Tibial artery (tissue), 4 donors: ENCODE measurements at regions not wholly inside any gene's neighbourhood (a gene's known extent, or its start where the extent isn't known, plus 50 kb on each side); places are given as distances from the start of the nearest gene placed in this dataset.

ENCODE experiments used
- DNase-seq, 2 donors: peaks; one replicate each; pipeline ENCODE4 v3.0.0-alpha.2; 2019
- H3K27ac ChIP-seq, 2 donors: fragments of 200-600 bp; sonication (generic) in 1 of 2; 1 replicate in 1 of 2; 2 replicates in 1 of 2; pipeline ENCODE4 v1.5.1; 2018 to 2019; ENCODE audit warnings: mild to moderate bottlenecking in 1 of 2
- H3K27me3 ChIP-seq, 2 donors: fragments of 200-600 bp; sonication (generic) in 1 of 2; one replicate each; pipeline versions ENCODE4 v1.5.1 to v1.6.0; 2016 to 2019
- H3K36me3 ChIP-seq, 3 donors: fragments of 200-600 bp; sonication (generic) in 2 of 3; one replicate each; pipeline ENCODE4 v1.5.1; 2016 to 2019; ENCODE audit warnings: mild to moderate bottlenecking in 2 of 3
- H3K4me1 ChIP-seq, 4 donors: fragments of 200-600 bp; sonication (generic) in 2 of 4; 1 replicate in 3 of 4; 2 replicates in 1 of 4; pipeline ENCODE4 v1.5.1; 2016 to 2019
- H3K4me3 ChIP-seq, 2 donors: fragments of 200-600 bp; sonication (generic) in 1 of 2; 1 replicate in 1 of 2; 2 replicates in 1 of 2; pipeline ENCODE4 v1.5.1; 2018 to 2019; ENCODE audit warnings: mild to moderate bottlenecking in 2 of 2
- H3K9me3 ChIP-seq, 3 donors: fragments of 200-600 bp; sonication (generic) in 1 of 3; one replicate each; pipeline ENCODE4 v1.5.1; 2016 to 2019
- intact Hi-C: fragments of 100-400 bp; cut with DNase I; formaldehyde crosslinking; loops from one replicate; pipeline ENCODE4 v1.15.0; 2023; ENCODE audit warnings: low total_unique reads
- TF ChIP-seq, protein P1 (sequence below), 2 experiments: fragments of 200-600 bp in 1 of 2; fragments of 450-650 bp in 1 of 2; IDR thresholded peaks; one replicate each; pipeline ENCODE4 v1.5.1; 2017 to 2019; ENCODE audit warnings: antibody characterized with exemption in 2 of 2, mild to moderate bottlenecking in 1 of 2, moderate library complexity in 1 of 2

DNA sequence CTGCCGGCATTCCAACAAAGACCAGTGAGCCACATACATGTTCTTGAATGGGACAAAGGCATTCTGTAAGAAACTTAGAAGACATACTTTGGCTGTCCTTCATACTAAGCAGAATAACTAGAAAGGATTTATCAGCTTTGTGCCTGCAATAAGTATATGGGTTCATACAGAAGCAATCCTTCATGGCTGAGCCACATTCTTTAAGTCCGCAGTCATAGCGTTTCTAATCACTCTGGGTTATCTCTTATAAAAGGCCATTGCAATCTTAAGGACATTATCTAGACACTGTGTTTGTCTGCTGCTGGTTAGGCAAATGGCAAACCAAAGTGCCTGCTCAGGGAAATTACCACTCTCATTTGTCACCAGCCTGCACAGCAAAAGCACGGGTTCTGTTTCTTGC, 488.4 kb downstream of the ACTR3B start:
- Histone ChIP-seq H3K27ac (no peak overlapping the region), H3K9me3 (no peaks in the 10 kb centered on the region), H3K4me1 (no peaks in the 10 kb centered on the region), H3K4me3 (no peak overlapping the region), H3K36me3 (no peaks in the 10 kb centered on the region), H3K27me3 (no peaks in the 10 kb centered on the region)
- TF ChIP-seq, protein P1, sequence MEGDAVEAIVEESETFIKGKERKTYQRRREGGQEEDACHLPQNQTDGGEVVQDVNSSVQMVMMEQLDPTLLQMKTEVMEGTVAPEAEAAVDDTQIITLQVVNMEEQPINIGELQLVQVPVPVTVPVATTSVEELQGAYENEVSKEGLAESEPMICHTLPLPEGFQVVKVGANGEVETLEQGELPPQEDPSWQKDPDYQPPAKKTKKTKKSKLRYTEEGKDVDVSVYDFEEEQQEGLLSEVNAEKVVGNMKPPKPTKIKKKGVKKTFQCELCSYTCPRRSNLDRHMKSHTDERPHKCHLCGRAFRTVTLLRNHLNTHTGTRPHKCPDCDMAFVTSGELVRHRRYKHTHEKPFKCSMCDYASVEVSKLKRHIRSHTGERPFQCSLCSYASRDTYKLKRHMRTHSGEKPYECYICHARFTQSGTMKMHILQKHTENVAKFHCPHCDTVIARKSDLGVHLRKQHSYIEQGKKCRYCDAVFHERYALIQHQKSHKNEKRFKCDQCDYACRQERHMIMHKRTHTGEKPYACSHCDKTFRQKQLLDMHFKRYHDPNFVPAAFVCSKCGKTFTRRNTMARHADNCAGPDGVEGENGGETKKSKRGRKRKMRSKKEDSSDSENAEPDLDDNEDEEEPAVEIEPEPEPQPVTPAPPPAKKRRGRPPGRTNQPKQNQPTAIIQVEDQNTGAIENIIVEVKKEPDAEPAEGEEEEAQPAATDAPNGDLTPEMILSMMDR (IDR thresholded peaks at IDR 0.05) = no peak
- no peak for DNase-seq
- intact Hi-C loops = no loop called here

DNA sequence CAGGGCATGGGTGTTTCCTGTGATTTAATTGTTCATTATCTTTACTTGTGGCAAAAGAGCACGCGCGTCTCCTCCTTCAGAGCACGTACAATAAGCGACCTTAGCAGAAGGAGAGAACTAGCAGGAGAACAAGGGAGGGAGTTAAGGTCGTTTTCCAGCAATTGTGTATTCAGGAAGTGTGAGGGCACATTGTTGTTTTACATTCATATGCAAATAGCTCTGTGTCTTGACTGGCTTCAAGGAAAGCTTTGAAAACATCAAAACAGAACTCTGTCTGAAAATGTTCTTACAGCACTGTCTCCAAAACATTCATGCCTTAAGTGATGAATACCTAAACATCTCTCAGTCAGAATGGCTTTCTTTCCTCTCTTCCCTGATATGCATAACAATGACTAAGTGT, 499.1 kb downstream of the ACTR3B start:
- no peak overlapping the region for H3K27ac ChIP-seq

DNA sequence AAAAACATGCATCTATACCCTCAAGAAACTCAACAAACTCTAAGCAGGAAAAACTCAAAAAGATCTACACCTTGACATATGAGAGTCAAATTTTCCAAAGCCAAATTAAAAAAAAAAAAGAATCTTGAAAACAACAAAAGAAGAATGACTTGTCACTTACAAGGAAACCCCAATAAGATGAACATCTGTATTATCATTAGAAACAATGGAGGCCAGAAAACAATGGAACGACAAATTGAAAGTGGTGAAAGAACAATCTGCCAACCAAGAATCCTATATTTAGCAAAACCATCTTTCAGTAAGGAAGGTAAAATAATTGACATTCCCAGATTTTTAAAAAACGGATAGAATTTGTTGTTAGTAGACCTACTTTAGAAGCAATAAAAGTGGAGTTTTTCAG, 516.8 kb downstream of the ACTR3B start:
- DNase-seq = no peak
- H3K9me3 ChIP-seq = peaks cover 0 to 3% (median 0%) of the 10 kb centered on the region in 3 donors
- TF ChIP-seq, protein P1 (IDR thresholded peaks at IDR 0.05) = no peak

More for the DNA sequence above, 499.1 kb downstream of the ACTR3B start:
- Histone ChIP-seq H3K27me3 (no peaks in the 10 kb centered on the region), H3K9me3 (no peaks in the 10 kb centered on the region), H3K4me1 (no peaks in the 10 kb centered on the region), H3K36me3 (no peaks in the 10 kb centered on the region), H3K4me3 (no peak overlapping the region)
- DNase-seq = no peak
- intact Hi-C loops = loop anchor here (1.0 kb wide), 1 partner anchor 20 kb away; no protein-coding TSS in a partner anchor
- TF ChIP-seq, protein P1 (IDR thresholded peaks at IDR 0.05) = no peak

DNA sequence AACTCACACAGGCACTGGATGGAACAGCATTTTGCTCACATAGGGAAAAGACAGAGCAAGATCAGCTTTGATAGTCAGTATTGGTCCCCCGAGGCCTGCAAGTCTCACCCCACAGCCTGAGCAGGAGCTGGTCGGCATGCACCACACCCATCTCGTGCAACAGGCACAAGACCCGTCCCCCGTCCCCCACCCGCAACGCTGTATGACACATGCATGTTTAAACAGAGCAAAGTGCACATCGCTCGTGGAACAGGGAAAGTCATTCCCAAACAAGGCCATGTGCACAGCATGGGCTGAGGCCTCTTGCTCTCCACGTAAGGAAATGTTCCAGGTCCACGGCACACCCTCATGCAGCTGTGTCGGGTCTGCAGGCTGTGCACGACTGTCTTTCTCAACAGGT, 527.2 kb downstream of the ACTR3B start:
- Histone ChIP-seq H3K4me3 (no peak overlapping the region), H3K4me1 (no peaks in the 10 kb centered on the region), H3K36me3 (no peaks in the 10 kb centered on the region), H3K9me3 (no peaks in the 10 kb centered on the region), H3K27me3 (no peaks in the 10 kb centered on the region), H3K27ac (no peak overlapping the region)
- no peak for DNase-seq
- TF ChIP-seq, protein P1 (IDR thresholded peaks at IDR 0.05) = no peak
- intact Hi-C loops = no loop called here

More for the DNA sequence above, 516.8 kb downstream of the ACTR3B start:
- H3K27ac ChIP-seq = no peak overlapping the region
- H3K4me1 ChIP-seq = no peaks in the 10 kb centered on the region
- no peaks in the 10 kb centered on the region for H3K27me3 ChIP-seq
- no peak overlapping the region for H3K4me3 ChIP-seq
- intact Hi-C loops = no loop called here
- H3K36me3 ChIP-seq = no peaks in the 10 kb centered on the region

DNA sequence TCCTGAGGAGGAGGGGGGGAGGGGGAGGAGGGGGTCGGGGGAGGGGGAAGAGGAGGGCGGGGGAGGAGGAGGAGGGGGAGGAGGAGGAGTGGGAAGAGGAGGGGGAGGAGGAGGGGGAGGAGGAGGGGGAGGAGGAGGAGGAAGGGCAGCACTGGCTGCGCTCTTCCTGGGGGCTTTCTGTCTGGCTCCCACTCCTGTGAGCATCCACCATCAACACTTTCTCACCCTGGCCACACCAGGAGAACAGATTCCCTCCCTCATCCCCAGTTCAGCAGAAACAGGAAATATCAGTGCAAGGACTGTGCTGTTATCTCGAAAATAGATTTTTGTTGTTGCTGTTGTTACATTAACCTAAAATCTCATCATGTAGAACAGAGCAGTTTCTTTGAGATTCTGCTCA, 530.5 kb downstream of the ACTR3B start:
- H3K9me3 ChIP-seq = no peaks in the 10 kb centered on the region
- H3K4me1 ChIP-seq = no peaks in the 10 kb centered on the region
- DNase-seq = no peak
- intact Hi-C loops = no loop called here
- no peaks in the 10 kb centered on the region for H3K27me3 ChIP-seq
- H3K4me3 ChIP-seq = no peak overlapping the region
- no peak overlapping the region for H3K27ac ChIP-seq
- TF ChIP-seq, protein P1 (IDR thresholded peaks at IDR 0.05) = no peak
- no peaks in the 10 kb centered on the region for H3K36me3 ChIP-seq

DNA sequence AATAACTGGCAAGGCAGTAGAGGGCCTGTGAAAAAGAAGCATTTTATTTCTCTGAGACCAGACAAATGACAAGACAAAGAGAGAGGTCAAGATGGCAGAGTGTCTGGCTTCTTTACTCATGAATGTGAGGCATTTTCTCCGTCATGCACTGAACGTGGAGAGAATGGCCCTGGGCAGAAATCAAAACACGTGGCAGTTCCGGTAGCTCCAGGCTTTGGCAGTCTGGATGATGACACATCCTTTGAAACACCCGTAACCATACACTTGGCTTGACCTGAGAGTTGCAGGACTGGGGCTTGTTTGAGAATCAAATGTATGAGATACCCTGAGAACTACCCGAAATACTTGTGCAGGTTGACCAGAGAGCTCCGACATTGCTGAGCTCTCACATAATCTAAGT, 537.6 kb downstream of the ACTR3B start:
- no peak for DNase-seq
- no peak overlapping the region for H3K4me3 ChIP-seq
- no peaks in the 10 kb centered on the region for H3K9me3 ChIP-seq
- TF ChIP-seq, protein P1 (IDR thresholded peaks at IDR 0.05) = no peak
- H3K27ac ChIP-seq = no peak overlapping the region
- no peaks in the 10 kb centered on the region for H3K27me3 ChIP-seq
- H3K36me3 ChIP-seq = no peaks in the 10 kb centered on the region
- intact Hi-C loops = no loop called here
- no peaks in the 10 kb centered on the region for H3K4me1 ChIP-seq
